KMS-11 (cell line): ENCODE measurements at regions not wholly inside any gene's neighbourhood (a gene's known extent, or its start where the extent isn't known, plus 50 kb on each side); places are given as distances from the start of the nearest gene placed in this dataset.

ENCODE experiments used
- H2AFZ ChIP-seq: fragments of 200-600 bp; sonication (generic); 2 replicates; pipeline ENCODE4 v1.6.1; 2016; ENCODE audit warnings: antibody characterized with exemption, mixed run types, low read depth
- H3K27ac ChIP-seq: fragments of 200-600 bp; sonication (generic); 2 replicates; pipeline ENCODE4 v1.6.1; 2016; ENCODE audit warnings: mild to moderate bottlenecking, mixed run types
- H3K27me3 ChIP-seq: fragments of 200-600 bp; sonication (generic); 2 replicates; pipeline ENCODE4 v1.6.1; 2017; ENCODE audit warnings: mild to moderate bottlenecking, low read depth, mixed run types, moderate library complexity; ENCODE audit not compliant: insufficient read depth
- H3K36me3 ChIP-seq: fragments of 200-600 bp; sonication (generic); 2 replicates; pipeline ENCODE4 v1.6.1; 2017; ENCODE audit warnings: mild to moderate bottlenecking, mixed run types; ENCODE audit not compliant: insufficient read depth
- H3K4me1 ChIP-seq: fragments of 200-600 bp; sonication (generic); 2 replicates; pipeline ENCODE4 v1.6.1; 2016; ENCODE audit warnings: mild to moderate bottlenecking, low read depth, mixed run types; ENCODE audit not compliant: poor library complexity, severe bottlenecking
- H3K4me2 ChIP-seq: fragments of 200-600 bp; sonication (generic); 2 replicates; pipeline ENCODE4 v1.7.0; 2016; ENCODE audit warnings: mild to moderate bottlenecking, mixed run types
- H3K4me3 ChIP-seq: fragments of 200-600 bp; sonication (generic); IDR thresholded peaks from 2 replicates; pipeline ENCODE4 v1.6.1; 2017; ENCODE audit warnings: low read depth, low read length, mixed read lengths; ENCODE audit not compliant: insufficient read depth
- H3K79me2 ChIP-seq: fragments of 200-600 bp; sonication (generic); 2 replicates; pipeline ENCODE4 v1.6.1; 2016; ENCODE audit warnings: low read depth, mixed run types; ENCODE audit not compliant: insufficient read depth
- H3K9ac ChIP-seq: fragments of 200-600 bp; sonication (generic); 2 replicates; pipeline ENCODE4 v1.6.1; 2016; ENCODE audit warnings: mild to moderate bottlenecking, mixed run types
- H4K20me1 ChIP-seq: fragments of 200-600 bp; sonication (generic); 2 replicates; pipeline ENCODE4 v1.6.1; 2016; ENCODE audit warnings: mild to moderate bottlenecking, mixed run types; ENCODE audit not compliant: insufficient read depth
- CTCF ChIP-seq: fragments of 200-600 bp; sonication (generic); conservative IDR thresholded peaks from 2 replicates; pipeline ENCODE4 v1.6.1; 2017; ENCODE audit warnings: low read depth, mild to moderate bottlenecking, antibody characterized with exemption, low read length, moderate library complexity, mixed read lengths

- Histone ChIP-seq H3K79me2 (no peaks in the 10 kb centered on the region), H3K27me3 (no peaks in the 10 kb centered on the region), H4K20me1 (no peaks in the 10 kb centered on the region), H3K4me2 (no peak overlapping the region), H3K9ac (no peak overlapping the region), H3K36me3 (no peaks in the 10 kb centered on the region), H2AFZ (no peak overlapping the region), H3K4me1 (no peaks in the 10 kb centered on the region), H3K27ac (no peak overlapping the region), H3K4me3 (no peak overlapping the region)
- TF ChIP-seq CTCF = no peak
Measured at GRCh38 chr1:238492271-238492670, 601.5 kb upstream of the ZP4 start.

- TF ChIP-seq CTCF = no peak
- Histone ChIP-seq H3K4me2 (no peak overlapping the region), H4K20me1 (no peaks in the 10 kb centered on the region), H3K4me3 (no peak overlapping the region), H3K27ac (no peak overlapping the region), H3K79me2 (no peaks in the 10 kb centered on the region), H3K27me3 (no peaks in the 10 kb centered on the region), H2AFZ (no peak overlapping the region), H3K4me1 (no peaks in the 10 kb centered on the region), H3K36me3 (no peaks in the 10 kb centered on the region), H3K9ac (no peak overlapping the region)
Measured at GRCh38 chr1:238491265-238491664, 600.5 kb upstream of the ZP4 start.

GRCh38 chr1:238489006-238489405 lies 598.3 kb upstream of the ZP4 start:
- H3K4me1 ChIP-seq = no peaks in the 10 kb centered on the region
- no peaks in the 10 kb centered on the region for H4K20me1 ChIP-seq
- no peak overlapping the region for H3K4me2 ChIP-seq
- no peak overlapping the region for H2AFZ ChIP-seq
- no peak for TF ChIP-seq CTCF
- H3K4me3 ChIP-seq = no peak overlapping the region
- no peaks in the 10 kb centered on the region for H3K79me2 ChIP-seq
- H3K36me3 ChIP-seq = no peaks in the 10 kb centered on the region
- no peaks in the 10 kb centered on the region for H3K27me3 ChIP-seq
- no peak overlapping the region for H3K9ac ChIP-seq
- no peak overlapping the region for H3K27ac ChIP-seq

- no peak overlapping the region for H3K4me3 ChIP-seq
- no peaks in the 10 kb centered on the region for H3K27me3 ChIP-seq
- no peaks in the 10 kb centered on the region for H3K4me1 ChIP-seq
- no peak overlapping the region for H2AFZ ChIP-seq
- H3K36me3 ChIP-seq = no peaks in the 10 kb centered on the region
- H4K20me1 ChIP-seq = no peaks in the 10 kb centered on the region
- H3K27ac ChIP-seq = no peak overlapping the region
- H3K4me2 ChIP-seq = no peak overlapping the region
- H3K9ac ChIP-seq = no peak overlapping the region
- no peak for TF ChIP-seq CTCF
- no peaks in the 10 kb centered on the region for H3K79me2 ChIP-seq
Measured at GRCh38 chr1:238488401-238488800, 597.7 kb upstream of the ZP4 start.

- no peaks in the 10 kb centered on the region for H3K4me1 ChIP-seq
- no peak overlapping the region for H3K4me2 ChIP-seq
- H2AFZ ChIP-seq = no peak overlapping the region
- H3K36me3 ChIP-seq = no peaks in the 10 kb centered on the region
- H3K79me2 ChIP-seq = no peaks in the 10 kb centered on the region
- H3K27ac ChIP-seq = no peak overlapping the region
- TF ChIP-seq CTCF = no peak
- no peaks in the 10 kb centered on the region for H4K20me1 ChIP-seq
- H3K4me3 ChIP-seq = no peak overlapping the region
- no peaks in the 10 kb centered on the region for H3K27me3 ChIP-seq
- no peak overlapping the region for H3K9ac ChIP-seq
Measured at GRCh38 chr1:238487931-238488330, 597.2 kb upstream of the ZP4 start.
